SK-N-SH (cell line): ENCODE measurements at regions not wholly inside any gene's neighbourhood (a gene's known extent, or its start where the extent isn't known, plus 50 kb on each side); places are given as distances from the start of the nearest gene placed in this dataset.

Experiments used
- CTCF ChIA-PET: fragments of 300-600, 350-600 bp; formaldehyde crosslinking; extraction: SDS; loops from one replicate; lab custom pipeline; 2021; lab: Yijun Ruan, JAX
- POLR2A ChIA-PET: fragments of 350-600 bp; sonication (Branson Sonifier 250); formaldehyde crosslinking; extraction: SDS; loops from one replicate; lab custom pipeline; 2020; ENCODE audit warnings: antibody characterized with exemption, inconsistent platforms; lab: Yijun Ruan, JAX
- DNase-seq: peaks from one replicate; pipeline ENCODE4 v3.0.0; 2012
- H2AFZ ChIP-seq: fragments of 200-600 bp; sonication (generic); 2 replicates; pipeline ENCODE4 v1.8.1; 2016; ENCODE audit warnings: antibody characterized with exemption, mild to moderate bottlenecking, low read depth
- H3F3A ChIP-seq: fragments of 200-600 bp; sonication (generic); replicated peaks from 2 replicates; pipeline ENCODE3; 2016; ENCODE audit warnings: antibody characterized with exemption, mild to moderate bottlenecking; ENCODE audit not compliant: insufficient read depth
- H3K27ac ChIP-seq, 2 experiments: fragments of 200-500 bp in 1 of 2; fragments of 200-600 bp in 1 of 2; sonication (Bioruptor generic) in 1 of 2; sonication (generic), shearing (Covaris generic) in 1 of 2; 2 replicates each; pipeline versions ENCODE4 v1.5.1 to v1.6.1; 2014 to 2016; ENCODE audit warnings: low read depth in 2 of 2, inconsistent platforms in 1 of 2, low read length in 1 of 2, mild to moderate bottlenecking in 1 of 2, mixed read lengths in 1 of 2
- H3K27me3 ChIP-seq: fragments of 200-600 bp; sonication (generic), shearing (Covaris generic); 2 replicates; pipeline ENCODE4 v1.6.1; 2016; ENCODE audit warnings: mixed run types; ENCODE audit not compliant: insufficient read depth
- H3K36me3 ChIP-seq, 2 experiments: fragments of 200-500 bp in 1 of 2; fragments of 200-600 bp in 1 of 2; sonication (Bioruptor generic) in 1 of 2; sonication (generic) in 1 of 2; replicated peaks in 1 of 2; 2 replicates each; pipeline versions ENCODE3 to v1.5.1; 2014 to 2016; ENCODE audit warnings: low read length in 1 of 2, mild to moderate bottlenecking in 1 of 2; ENCODE audit not compliant: insufficient read depth in 2 of 2, control insufficient read depth in 1 of 2
- H3K4me1 ChIP-seq, 2 experiments: fragments of 200-500 bp in 1 of 2; fragments of 200-600 bp in 1 of 2; sonication (Bioruptor generic) in 1 of 2; sonication (generic), shearing (Covaris generic) in 1 of 2; 2 replicates each; pipeline versions ENCODE4 v1.5.1 to v1.6.1; 2014 to 2016; ENCODE audit warnings: low read depth in 1 of 2, low read length in 1 of 2, mixed run types in 1 of 2; ENCODE audit not compliant: insufficient read depth in 2 of 2, control insufficient read depth in 1 of 2
- H3K4me2 ChIP-seq: fragments of 200-600 bp; sonication (generic), shearing (Covaris generic); 2 replicates; pipeline ENCODE4 v1.6.1; 2017; ENCODE audit warnings: mixed run types
- H3K4me3 ChIP-seq, 2 experiments: fragments of 200-500 bp in 1 of 2; fragments of 200-600 bp in 1 of 2; sonication (Bioruptor generic) in 1 of 2; sonication (generic), shearing (Covaris generic) in 1 of 2; 2 replicates each; pipeline versions ENCODE4 v1.5.1 to v1.8.1; 2014 to 2016; ENCODE audit warnings: low read depth in 2 of 2, inconsistent platforms in 1 of 2, low read length in 1 of 2, mild to moderate bottlenecking in 1 of 2, mixed read lengths in 1 of 2, moderate library complexity in 1 of 2
- H3K79me2 ChIP-seq: fragments of 200-600 bp; sonication (generic); 2 replicates; pipeline ENCODE4 v1.8.1; 2017; ENCODE audit warnings: mild to moderate bottlenecking; ENCODE audit not compliant: insufficient read depth
- H3K9ac ChIP-seq: fragments of 200-600 bp; sonication (generic); 2 replicates; pipeline ENCODE4 v1.6.1; 2017; ENCODE audit warnings: mixed run types
- H3K9me2 ChIP-seq: fragments of 200-600 bp; sonication (generic); 2 replicates; pipeline ENCODE4 v1.6.1; 2017; ENCODE audit warnings: mixed run types
- H3K9me3 ChIP-seq: fragments of 200-600 bp; sonication (generic); 2 replicates; pipeline ENCODE4 v1.6.1; 2017; ENCODE audit warnings: mixed run types, mild to moderate bottlenecking, moderate library complexity
- H4K20me1 ChIP-seq: fragments of 200-600 bp; sonication (generic); 2 replicates; pipeline ENCODE4 v1.6.1; 2017; ENCODE audit warnings: mild to moderate bottlenecking, mixed run types; ENCODE audit not compliant: insufficient read depth
- CTCF ChIP-seq: fragments of 200-600 bp; sonication (generic); IDR thresholded peaks from 2 replicates; pipeline ENCODE4 v1.6.1; 2017; ENCODE audit warnings: antibody characterized with exemption, mild to moderate bottlenecking, moderate library complexity
- ELF1 ChIP-seq: IDR thresholded peaks from 2 replicates; pipeline ENCODE4 v1.4.0; 2012
- EP300 ChIP-seq, 2 experiments: IDR thresholded peaks; 2 replicates each; pipeline versions ENCODE4 v1.4.0 to v1.6.1; 2012; ENCODE audit warnings: borderline replicate concordance in 1 of 2, low read depth in 1 of 2, low read length in 1 of 2
- EZH2phosphoT487 ChIP-seq: fragments of 200-600 bp; sonication (generic); IDR thresholded peaks from 2 replicates; pipeline ENCODE4 v1.6.1; 2017; ENCODE audit warnings: low read depth, mixed run types, mild to moderate bottlenecking, antibody characterized with exemption, moderate library complexity, borderline replicate concordance
- FOSL2 ChIP-seq: IDR thresholded peaks from 2 replicates; pipeline ENCODE4 v1.4.0; 2012; ENCODE audit warnings: low read depth, mild to moderate bottlenecking, moderate library complexity, borderline replicate concordance
- FOXM1 ChIP-seq: IDR thresholded peaks from 2 replicates; pipeline ENCODE4 v1.4.0; 2012; ENCODE audit warnings: low read depth, mild to moderate bottlenecking
- JUND ChIP-seq: IDR thresholded peaks from 2 replicates; pipeline ENCODE4 v1.4.0; 2012
- MAX ChIP-seq: IDR thresholded peaks from 2 replicates; pipeline ENCODE4 v1.4.0; 2012; ENCODE audit warnings: low read depth
- MEF2A ChIP-seq: IDR thresholded peaks from 2 replicates; pipeline ENCODE4 v1.4.0; 2012; ENCODE audit warnings: low read depth, borderline replicate concordance
- NRF1 ChIP-seq: IDR thresholded peaks from 2 replicates; pipeline ENCODE4 v1.6.1; 2012; ENCODE audit warnings: low read depth, mild to moderate bottlenecking, low read length
- PBX3 ChIP-seq: IDR thresholded peaks from 2 replicates; pipeline ENCODE4; 2012
- REST ChIP-seq: IDR thresholded peaks from 2 replicates; pipeline ENCODE4 v1.6.1; 2012; ENCODE audit warnings: mild to moderate bottlenecking, low read depth, low read length, moderate library complexity
- USF1 ChIP-seq: IDR thresholded peaks from 2 replicates; pipeline ENCODE4 v1.4.0; 2012; ENCODE audit warnings: low read depth, borderline replicate concordance
- USF2 ChIP-seq: fragments of 150-350 bp; IDR thresholded peaks from 2 replicates; pipeline ENCODE4 v1.6.1; 2017; ENCODE audit warnings: antibody characterized with exemption, low read length, low read depth, borderline replicate concordance
- YY1 ChIP-seq: IDR thresholded peaks from 2 replicates; pipeline ENCODE4 v1.4.0; 2012; ENCODE audit warnings: low read depth, mild to moderate bottlenecking
- ZBTB33 ChIP-seq: IDR thresholded peaks from 2 replicates; pipeline ENCODE4 v1.4.0; 2012; ENCODE audit warnings: low read depth, borderline replicate concordance
- WGBS: methylation state at CpG from one replicate; pipeline ENCODE4 v1.1.6; 2017; ENCODE audit warnings: low lambda C conversion rate; 5-methylcytosine and 5-hydroxymethylcytosine counted together

- TF ChIP-seq FOXM1 (no peak), MEF2A (no peak), EZH2phosphoT487 (no peak)
These were observed 899.3 kb downstream of the TRIB2 start (continued) for GRCh38 chr2:13616059-13616458.

- no peak overlapping the region for H3K27ac ChIP-seq
- no peaks in the 10 kb centered on the region for H4K20me1 ChIP-seq
- WGBS, result 14% methylated on average over 5 of the region's 5 CpGs
- H3F3A ChIP-seq, result no peaks in the 10 kb centered on the region
- no peak overlapping the region for H3K9ac ChIP-seq
- no peaks in the 10 kb centered on the region for H3K9me2 ChIP-seq
- H3K36me3 ChIP-seq, result no peaks in the 10 kb centered on the region
- H3K79me2 ChIP-seq, result no peaks in the 10 kb centered on the region
- ChIA-PET CTCF (no interaction called here), POLR2A (no interaction called here)
- no peak overlapping the region for H2AFZ ChIP-seq
- no peak for DNase-seq
- H3K4me1 ChIP-seq, result no peaks in the 10 kb centered on the region; a peak in 1 of 4 replicates
- H3K27me3 ChIP-seq, result no peaks in the 10 kb centered on the region
- H3K4me3 ChIP-seq, result no peak overlapping the region
- TF ChIP-seq PBX3 (no peak), YY1 (no peak), USF2 (no peak), ZBTB33 (no peak), REST (no peak), ELF1 (no peak), CTCF (no peak), USF1 (no peak), JUND (no peak), NRF1 (no peak), MAX (no peak), FOSL2 (no peak), EZH2phosphoT487 (no peak), EP300 (IDR thresholded peaks at IDR 0.05; ENCODE audit: borderline replicate concordance in 1 of 2, low read depth in 1 of 2, low read length in 1 of 2) (no peak)
- TF ChIP-seq, all 33 proteins: peak for 0
- no peak overlapping the region for H3K4me2 ChIP-seq
- H3K9me3 ChIP-seq, result 0 out of 2 replicates have a peak, but pooled peaks cover 5% of the 10 kb centered on the region
These were observed 899.9 kb downstream of the TRIB2 start for GRCh38 chr2:13616616-13617015.
